ENCODE measurements at regions not wholly inside any gene's neighbourhood (a gene's known extent, or its start where the extent isn't known, plus 50 kb on each side); places are given as distances from the start of the nearest gene placed in this dataset.

- Histone ChIP-seq H3K9me3 (replicated peaks; ENCODE audit: control insufficient read depth, insufficient read depth, low read depth, low read length) (peaks cover 7% of the 10 kb centered on the region), H3K9ac (ENCODE audit: insufficient read depth in 1 of 2, low read depth in 2 of 2, low read length in 2 of 2) (no peak overlapping the region), H3K27me3 (ENCODE audit: control insufficient read depth in 2 of 2, insufficient read depth in 2 of 2, low read length in 2 of 2) (no peaks in the 10 kb centered on the region), H3K27ac (ENCODE audit: extremely low read depth, low read depth, low read length) (no peak overlapping the region), H3K4me1 (replicated peaks in 1 of 2; ENCODE audit: control insufficient read depth in 2 of 2, insufficient read depth in 2 of 2, low read length in 2 of 2) (no peaks in the 10 kb centered on the region), H3K9me1 (ENCODE audit: control insufficient read depth, insufficient read depth, low read length) (no peaks in the 10 kb centered on the region), H3K4me3 (no peak overlapping the region), H3K36me3 (ENCODE audit: control insufficient read depth, insufficient read depth, low read length) (peaks cover 8% of the 10 kb centered on the region; the same call in 2 of the 3 replicates), H4K20me1 (replicated peaks; ENCODE audit: control insufficient read depth, insufficient read depth, low read length) (no peaks in the 10 kb centered on the region), H3K79me2 (ENCODE audit: control insufficient read depth, insufficient read depth, low read length) (peaks cover 4% of the 10 kb centered on the region; the same call in 1 of the 3 replicates), H3K4me2 (ENCODE audit: insufficient read depth, low read length) (no peak overlapping the region), H2AFZ (ENCODE audit: low read depth, low read length) (no peak overlapping the region)
- WGBS (ENCODE audit: insufficient coverage, low coverage, missing lambda C conversion rate), result 75% methylated on average over 2 of the region's 2 CpGs
- TF ChIP-seq FOXP1 (CRISPR knock-in tag; IDR thresholded peaks at IDR 0.05) (no peak), POLR2AphosphoS5 (IDR thresholded peaks at IDR 0.05; ENCODE audit: control insufficient read depth, insufficient read depth, low read depth, low read length) (0 out of 2 replicates have a peak, but pooled peaks have one; percentile 3), MCM5 (IDR thresholded peaks at IDR 0.05; ENCODE audit: low read depth) (no peak), POLR2AphosphoS2 (IDR thresholded peaks at IDR 0.05; ENCODE audit: low read length) (0 out of 2 replicates have a peak, but pooled peaks have one; percentile 67)
- ATAC-seq, result no peak
- in situ Hi-C loops (cut with MboI) (no loop called here), intact Hi-C loops (cut with micrococcal nuclease) (no loop called here)
- POLR2A ChIA-PET, result no interaction called here
- DNase-seq (ENCODE audit: extremely low read depth in 1 of 4, low spot score in 3 of 4), result no peak
- CTCF ChIA-PET (ENCODE audit: low intra/inter-chr PET ratio), result no interaction called here
- no peak for FAIRE-seq
- no TSS peak for BruUV-seq (replicated peaks)
Observed at GRCh38 chr3:6580808-6581207, 280.1 kb upstream of the GRM7 start.

- ATAC-seq, result no peak
- no peak overlapping the region for H3K27ac ChIP-seq (ENCODE audit: extremely low read depth, low read depth, low read length)
- BruUV-seq (replicated peaks), result no TSS peak
- no peaks in the 10 kb centered on the region for H3K4me1 ChIP-seq (replicated peaks in 1 of 2; ENCODE audit: control insufficient read depth in 2 of 2, insufficient read depth in 2 of 2, low read length in 2 of 2)
- intact Hi-C loops (cut with micrococcal nuclease), result no loop called here
- H3K4me3 ChIP-seq, result no peak overlapping the region
- H3K9ac ChIP-seq (ENCODE audit: insufficient read depth in 1 of 2, low read depth in 2 of 2, low read length in 2 of 2), result no peak overlapping the region
- FAIRE-seq, result no peak
- DNase-seq (ENCODE audit: extremely low read depth in 1 of 4, low spot score in 3 of 4), result no peak
- H2AFZ ChIP-seq (ENCODE audit: low read depth, low read length), result no peak overlapping the region
- no peaks in the 10 kb centered on the region for H4K20me1 ChIP-seq (replicated peaks; ENCODE audit: control insufficient read depth, insufficient read depth, low read length)
- WGBS (ENCODE audit: insufficient coverage, low coverage, missing lambda C conversion rate), result 86% methylated on average over 11 of the region's 11 CpGs
- no peak overlapping the region for H3K4me2 ChIP-seq (ENCODE audit: insufficient read depth, low read length)
- ChIA-PET CTCF (ENCODE audit: low intra/inter-chr PET ratio) (no interaction called here), POLR2A (interaction anchor here (0.7 kb wide), 1 partner anchor 91 kb away, joined by 3 read pairs; no protein-coding TSS in a partner anchor)
- peaks cover 3% of the 10 kb centered on the region; the same call in 1 of the 3 replicates for H3K36me3 ChIP-seq (ENCODE audit: control insufficient read depth, insufficient read depth, low read length)
- H3K9me1 ChIP-seq (ENCODE audit: control insufficient read depth, insufficient read depth, low read length), result no peaks in the 10 kb centered on the region
- in situ Hi-C loops (cut with MboI), result no loop called here
- H3K27me3 ChIP-seq (ENCODE audit: control insufficient read depth in 2 of 2, insufficient read depth in 2 of 2, low read length in 2 of 2), result no peaks in the 10 kb centered on the region
- peaks cover 19% of the 10 kb centered on the region for H3K9me3 ChIP-seq (replicated peaks; ENCODE audit: control insufficient read depth, insufficient read depth, low read depth, low read length)
- H3K79me2 ChIP-seq (ENCODE audit: control insufficient read depth, insufficient read depth, low read length), result peaks cover 4% of the 10 kb centered on the region; the same call in 2 of the 3 replicates
- no peak for TF ChIP-seq CHD1 (IDR thresholded peaks at IDR 0.05; ENCODE audit: low read length)
- TF ChIP-seq ZNF12 (CRISPR knock-in tag; IDR thresholded peaks at IDR 0.05), result no peak
- no peak for TF ChIP-seq ZNF263 (CRISPR knock-in tag; IDR thresholded peaks at IDR 0.05; ENCODE audit: borderline replicate concordance)
Observed at GRCh38 chr3:6585360-6585759, 275.6 kb upstream of the GRM7 start.
